WERI-Rb-1 (cell line): ENCODE measurements at regions not wholly inside any gene's neighbourhood (a gene's known extent, or its start where the extent isn't known, plus 50 kb on each side); places are given as distances from the start of the nearest gene placed in this dataset.
"Not testable (repeated sequence)": the region's sequence is repeated elsewhere in the genome, so short reads cannot be mapped to it uniquely, and the experiment has no call there.

Source experiments
- DNase-seq: peaks from one replicate; pipeline ENCODE4 v3.0.0-alpha.2; 2020
- H3K27ac ChIP-seq: fragments of 250-450 bp; sonication (Bioruptor Pico); 2 replicates; pipeline ENCODE4 v1.5.1; 2020; ENCODE audit warnings: mild to moderate bottlenecking, moderate library complexity
- H3K27me3 ChIP-seq: fragments of 250-450 bp; sonication (Bioruptor Pico); 2 replicates; pipeline ENCODE4 v1.5.1; 2021; ENCODE audit warnings: mild to moderate bottlenecking, low read depth, moderate library complexity; ENCODE audit not compliant: insufficient read depth, severe bottlenecking
- H3K36me3 ChIP-seq: fragments of 250-450 bp; sonication (Bioruptor Pico); 2 replicates; pipeline ENCODE4 v1.5.1; 2020; ENCODE audit warnings: mild to moderate bottlenecking, moderate library complexity
- H3K4me3 ChIP-seq: 2 replicates; pipeline ENCODE4 v1.5.1; 2011; ENCODE audit warnings: low read depth, mild to moderate bottlenecking, control low read depth, low read length
- H3K9me3 ChIP-seq: fragments of 250-450 bp; sonication (Bioruptor Pico); 2 replicates; pipeline ENCODE4 v1.5.1; 2021; ENCODE audit warnings: mild to moderate bottlenecking, moderate library complexity; ENCODE audit not compliant: severe bottlenecking
- CTCF ChIP-seq: IDR thresholded peaks from 2 replicates; pipeline ENCODE4 v1.5.1; 2011; ENCODE audit warnings: low read depth, mild to moderate bottlenecking, control low read depth, inconsistent platforms, low read length

DNA sequence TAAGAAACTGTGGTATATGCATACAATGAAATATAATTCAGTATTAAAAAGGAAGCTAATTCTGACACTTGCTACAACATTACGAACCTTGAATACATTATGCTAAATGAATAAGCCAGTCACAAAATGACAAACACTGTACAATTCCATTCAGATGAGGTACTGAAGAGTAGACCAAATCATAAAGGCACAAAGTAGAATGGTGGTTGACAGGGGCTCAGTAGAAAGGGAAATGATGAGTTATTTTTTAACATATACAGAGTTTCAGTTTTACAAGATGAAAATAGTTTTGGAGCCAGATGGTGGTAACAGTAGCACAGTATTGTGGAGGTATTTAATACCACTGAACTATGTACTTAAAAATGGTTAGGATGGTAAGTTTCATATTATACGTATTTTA is 254.6 kb upstream of the RBMS3 start:
- Histone ChIP-seq H3K36me3 (no peaks in the 10 kb centered on the region), H3K9me3 (no peaks in the 10 kb centered on the region), H3K4me3 (no peak overlapping the region), H3K27me3 (no peaks in the 10 kb centered on the region), H3K27ac (no peak overlapping the region)
- no peak for DNase-seq
- TF ChIP-seq CTCF: no peak

- Histone ChIP-seq H3K4me3 (no peak overlapping the region), H3K27ac (no peak overlapping the region), H3K9me3 (no peaks in the 10 kb centered on the region), H3K27me3 (no peaks in the 10 kb centered on the region), H3K36me3 (no peaks in the 10 kb centered on the region)
- no peak for TF ChIP-seq CTCF
- no peak for DNase-seq
Observed at GRCh38 chr3:29026959-29027358, 253.9 kb upstream of the RBMS3 start.

GRCh38 chr3:29031175-29031574 is 249.7 kb upstream of the RBMS3 start:
- H3K9me3 ChIP-seq, H3K4me3 ChIP-seq, DNase-seq, H3K27me3 ChIP-seq, H3K36me3 ChIP-seq, H3K27ac ChIP-seq: not testable (repeated sequence)

- DNase-seq: no peak
- Histone ChIP-seq H3K4me3 (no peak overlapping the region), H3K9me3 (no peaks in the 10 kb centered on the region), H3K27ac (no peak overlapping the region), H3K36me3 (no peaks in the 10 kb centered on the region), H3K27me3 (no peaks in the 10 kb centered on the region)
- no peak for TF ChIP-seq CTCF
Observed at GRCh38 chr3:29033511-29033910, 247.4 kb upstream of the RBMS3 start.

- Histone ChIP-seq H3K27ac (no peak overlapping the region), H3K4me3 (no peak overlapping the region), H3K36me3 (no peaks in the 10 kb centered on the region), H3K9me3 (peaks cover 3% of the 10 kb centered on the region), H3K27me3 (no peaks in the 10 kb centered on the region)
- no peak for TF ChIP-seq CTCF
- DNase-seq: no peak
Observed at GRCh38 chr3:29050155-29050554, 230.7 kb upstream of the RBMS3 start.

DNA sequence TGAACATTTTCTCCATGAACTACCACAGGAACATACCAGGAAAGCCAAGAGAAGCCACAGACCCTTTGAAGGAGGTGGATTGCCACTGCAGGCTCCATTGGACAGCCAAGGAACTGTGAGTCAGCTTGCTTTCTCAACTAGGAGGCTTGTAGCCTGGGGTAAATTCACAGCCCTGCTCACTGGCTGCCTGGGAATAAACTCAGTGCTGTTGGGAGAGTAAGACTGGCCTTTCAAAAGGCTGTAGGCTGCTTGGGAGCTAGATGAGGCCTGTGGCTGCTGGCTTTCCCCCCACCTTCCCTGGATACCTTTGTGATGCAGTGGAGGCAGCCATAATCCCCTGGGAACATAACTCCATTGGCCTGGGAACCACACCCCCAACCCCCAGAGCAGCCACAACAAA is 223.5 kb upstream of the RBMS3 start:
- no peak for DNase-seq
- Histone ChIP-seq H3K4me3 (no peak overlapping the region), H3K27ac (no peak overlapping the region), H3K36me3 (no peaks in the 10 kb centered on the region), H3K9me3 (no peaks in the 10 kb centered on the region), H3K27me3 (no peaks in the 10 kb centered on the region)
- TF ChIP-seq CTCF: no peak
